GM21360 (cell line): ENCODE measurements at regions not wholly inside any gene's neighbourhood (a gene's known extent, or its start where the extent isn't known, plus 50 kb on each side); places are given as distances from the start of the nearest gene placed in this dataset.

Source experiments
- ATAC-seq: cut with Tn5 transposase; IDR thresholded peaks from one replicate; pipeline ENCODE4 v1.9.1; 2021; ENCODE audit warnings: mild to moderate bottlenecking, moderate library complexity; ENCODE audit not compliant: unreplicated experiment

GRCh38 chr6:121020656-121021055 lies 313.6 kb downstream of the TBC1D32 start:
- no peak for ATAC-seq

GRCh38 chr6:121008553-121008952 lies 325.7 kb downstream of the TBC1D32 start:
- ATAC-seq: no peak

- ATAC-seq: no peak
Measured at GRCh38 chr6:121006024-121006423, 328.3 kb downstream of the TBC1D32 start.

GRCh38 chr6:121000381-121000780 lies 333.9 kb downstream of the TBC1D32 start:
- no peak for ATAC-seq

GRCh38 chr6:120996340-120996739 lies 337.9 kb downstream of the TBC1D32 start:
- ATAC-seq: no peak

- ATAC-seq: no peak
Measured at GRCh38 chr6:120994573-120994967, 339.7 kb downstream of the TBC1D32 start.

- ATAC-seq: no peak
Measured at GRCh38 chr6:120993929-120994572, 340.2 kb downstream of the TBC1D32 start.

GRCh38 chr6:120992257-120992656 lies 342.0 kb downstream of the TBC1D32 start:
- ATAC-seq: no peak

- no peak for ATAC-seq
Measured at GRCh38 chr6:120990866-120991265, 343.4 kb downstream of the TBC1D32 start.

- ATAC-seq: no peak
Measured at GRCh38 chr6:120981835-120982234, 352.4 kb downstream of the TBC1D32 start.

- ATAC-seq: no peak
Measured at GRCh38 chr6:120966321-120966720, 368.0 kb downstream of the TBC1D32 start.

GRCh38 chr6:120965814-120966213 lies 368.5 kb downstream of the TBC1D32 start:
- ATAC-seq: peak; percentile 35

- peak; percentile 80 for ATAC-seq
Measured at GRCh38 chr6:120960761-120961160, 373.5 kb downstream of the TBC1D32 start.

GRCh38 chr6:120954111-120954510 lies 380.2 kb downstream of the TBC1D32 start:
- ATAC-seq: no peak

GRCh38 chr6:120951258-120951657 lies 383.0 kb downstream of the TBC1D32 start:
- ATAC-seq: no peak

- ATAC-seq: no peak
Measured at GRCh38 chr6:120947111-120947510, 387.2 kb downstream of the TBC1D32 start.

- ATAC-seq: peak; percentile 66
Measured at GRCh38 chr6:120945905-120946594, 388.2 kb downstream of the TBC1D32 start.

- peak; percentile 96 for ATAC-seq
Measured at GRCh38 chr6:120938876-120939472, 395.3 kb downstream of the TBC1D32 start.

GRCh38 chr6:120938164-120938875 lies 396.0 kb downstream of the TBC1D32 start:
- ATAC-seq: peak; percentile 44

GRCh38 chr6:120935908-120936307 lies 398.4 kb downstream of the TBC1D32 start:
- ATAC-seq: no peak

- no peak for ATAC-seq
Measured at GRCh38 chr6:120935016-120935415, 399.3 kb downstream of the TBC1D32 start.
